ENCODE measurements at regions not wholly inside any gene's neighbourhood (a gene's known extent, or its start where the extent isn't known, plus 50 kb on each side); places are given as distances from the start of the nearest gene placed in this dataset.

GRCh38 chr1:60981357-60981756, 101.0 kb upstream of the NFIA start:
- no peak for TF ChIP-seq CTCF (IDR thresholded peaks at IDR 0.05)

GRCh38 chr1:60978421-60979357, 103.7 kb upstream of the NFIA start:
- TF ChIP-seq CTCF (IDR thresholded peaks at IDR 0.05) = peak; percentile 83

GRCh38 chr1:60977661-60978060, 104.7 kb upstream of the NFIA start:
- TF ChIP-seq CTCF (IDR thresholded peaks at IDR 0.05) = no peak

- no peak for TF ChIP-seq CTCF (IDR thresholded peaks at IDR 0.05)
Measured at GRCh38 chr1:60974524-60975372, 107.6 kb upstream of the NFIA start.

- TF ChIP-seq CTCF (IDR thresholded peaks at IDR 0.05) = no peak
Measured at GRCh38 chr1:60973668-60974067, 108.7 kb upstream of the NFIA start.

GRCh38 chr1:60972841-60973364, 109.5 kb upstream of the NFIA start:
- no peak for TF ChIP-seq CTCF (IDR thresholded peaks at IDR 0.05)

GRCh38 chr1:60971330-60971729, 111.0 kb upstream of the NFIA start:
- TF ChIP-seq CTCF (IDR thresholded peaks at IDR 0.05) = no peak
